H1 (cell line): ENCODE measurements at regions not wholly inside any gene's neighbourhood (a gene's known extent, or its start where the extent isn't known, plus 50 kb on each side); places are given as distances from the start of the nearest gene placed in this dataset.

Experiments
- CTCF ChIA-PET: fragments of 300-600 bp; sonication (Branson Sonifier 250); formaldehyde crosslinking; loops from one replicate; lab custom pipeline; 2021; ENCODE audit not compliant: partially characterized antibody; lab: Charles Lee
- POLR2A ChIA-PET: fragments of 300-600 bp; sonication (Branson Sonifier 250); formaldehyde crosslinking; loops from one replicate; lab custom pipeline; 2021; ENCODE audit warnings: inconsistent platforms; ENCODE audit not compliant: partially characterized antibody; lab: Charles Lee
- DNase-seq, 2 experiments: peaks; one replicate each; pipeline versions ENCODE4 v3.0.0 to v3.0.0-alpha.2; 2010 to 2022; ENCODE audit warnings: low spot score in 2 of 2, low read depth in 1 of 2, mixed read lengths in 1 of 2
- FAIRE-seq: peaks from 2 replicates; lab custom pipeline; 2011; peaks lifted over from hg19 to GRCh38; lab: Jason Lieb, UNC
- H2AFZ ChIP-seq: 2 replicates; pipeline ENCODE4 v1.8.1; 2012; ENCODE audit warnings: low read length, inconsistent platforms
- H2AK5ac ChIP-seq: 2 replicates; pipeline ENCODE4 v1.6.1; 2013; ENCODE audit warnings: low read depth, low read length
- H2BK120ac ChIP-seq: replicated peaks from 2 replicates; pipeline ENCODE3; 2013; ENCODE audit warnings: low read depth, low read length, inconsistent platforms
- H2BK12ac ChIP-seq: 2 replicates; pipeline ENCODE4 v1.6.1; 2013; ENCODE audit warnings: low read depth, low read length
- H2BK15ac ChIP-seq: 2 replicates; pipeline ENCODE4 v1.6.1; 2013; ENCODE audit warnings: low read length
- H2BK20ac ChIP-seq: 2 replicates; pipeline ENCODE4 v1.6.1; 2013; ENCODE audit warnings: low read length
- H2BK5ac ChIP-seq: 2 replicates; pipeline ENCODE4 v1.6.1; 2013; ENCODE audit warnings: low read depth, low read length
- H3K14ac ChIP-seq: 2 replicates; pipeline ENCODE4 v1.6.1; 2013; ENCODE audit warnings: inconsistent platforms; ENCODE audit not compliant: insufficient read length
- H3K18ac ChIP-seq: 2 replicates; pipeline ENCODE4 v1.6.1; 2013; ENCODE audit warnings: low read length; ENCODE audit errors: extremely low read depth
- H3K23ac ChIP-seq: 2 replicates; pipeline ENCODE4 v1.6.1; 2013; ENCODE audit warnings: inconsistent platforms; ENCODE audit not compliant: insufficient read length
- H3K23me2 ChIP-seq: 2 replicates; pipeline ENCODE4 v1.6.1; 2013; ENCODE audit warnings: low read depth, low read length
- H3K27ac ChIP-seq: 2 replicates; pipeline ENCODE4 v1.6.1; 2011; ENCODE audit warnings: low read depth, low read length, inconsistent platforms
- H3K27me3 ChIP-seq, 4 experiments: replicated peaks in 1 of 4; 1 replicate in 1 of 4; 2 replicates in 3 of 4; pipeline versions ENCODE4 v1.6.1 to v1.8.1; 2011 to 2013; ENCODE audit warnings: low read length in 3 of 4, mild to moderate bottlenecking in 3 of 4, inconsistent platforms in 2 of 4, mixed read lengths in 2 of 4, moderate library complexity in 1 of 4; ENCODE audit not compliant: control insufficient read depth in 3 of 4, insufficient read depth in 3 of 4; ENCODE audit errors: extremely low read depth in 1 of 4
- H3K36me3 ChIP-seq, 4 experiments: 2 replicates each; pipeline versions ENCODE4 v1.6.1 to v1.8.1; 2011 to 2013; ENCODE audit warnings: mild to moderate bottlenecking in 4 of 4, low read length in 3 of 4, moderate library complexity in 2 of 4, control low read depth in 1 of 4, inconsistent platforms in 1 of 4; ENCODE audit not compliant: insufficient read depth in 4 of 4, control insufficient read depth in 2 of 4
- H3K4ac ChIP-seq: replicated peaks from 2 replicates; pipeline ENCODE3; 2013; ENCODE audit warnings: low read length, low read depth, mixed read lengths, inconsistent platforms; ENCODE audit not compliant: insufficient read length
- H3K4me1 ChIP-seq, 4 experiments: replicated peaks in 1 of 4; 1 replicate in 1 of 4; 2 replicates in 3 of 4; pipeline versions ENCODE4 v1.6.1 to v1.8.1; 2011 to 2013; ENCODE audit warnings: low read length in 3 of 4, inconsistent platforms in 2 of 4, mixed read lengths in 1 of 4; ENCODE audit not compliant: insufficient read depth in 4 of 4, control insufficient read depth in 3 of 4
- H3K4me2 ChIP-seq, 2 experiments: 2 replicates each; pipeline versions ENCODE4 v1.6.1 to v1.8.1; 2011 to 2013; ENCODE audit warnings: low read depth in 2 of 2, low read length in 2 of 2, control low read depth in 1 of 2, inconsistent platforms in 1 of 2, mild to moderate bottlenecking in 1 of 2; ENCODE audit not compliant: insufficient read depth in 1 of 2
- H3K4me3 ChIP-seq, 4 experiments: fragments of 200-600, 300-600 bp in 1 of 4; sonication (generic), shearing (Covaris generic), sonication (Bioruptor Twin) in 1 of 4; 2 replicates each; pipeline versions ENCODE4 v1.5.1 to v1.8.1; 2011 to 2016; ENCODE audit warnings: low read length in 4 of 4, low read depth in 3 of 4, control low read depth in 2 of 4, inconsistent platforms in 2 of 4, mild to moderate bottlenecking in 2 of 4, mixed read lengths in 1 of 4, moderate library complexity in 1 of 4; ENCODE audit not compliant: insufficient read depth in 2 of 4; ENCODE audit errors: extremely low read depth in 1 of 4
- H3K56ac ChIP-seq: replicated peaks from 2 replicates; pipeline ENCODE3; 2013; ENCODE audit warnings: low read depth, mild to moderate bottlenecking, mixed read lengths, low read length, inconsistent platforms; ENCODE audit not compliant: insufficient read length
- H3K79me1 ChIP-seq: 2 replicates; pipeline ENCODE4 v1.6.1; 2013; ENCODE audit warnings: low read depth, low read length, control low read depth
- H3K79me2 ChIP-seq, 2 experiments: 2 replicates each; pipeline versions ENCODE4 v1.6.1 to v1.8.1; 2012 to 2013; ENCODE audit warnings: low read length in 2 of 2, mild to moderate bottlenecking in 2 of 2, inconsistent platforms in 1 of 2; ENCODE audit not compliant: insufficient read depth in 2 of 2, control insufficient read depth in 1 of 2
- H3K9ac ChIP-seq, 4 experiments: replicated peaks in 1 of 4; 1 replicate in 1 of 4; 2 replicates in 3 of 4; pipeline versions ENCODE4 v1.6.1 to v1.8.1; 2011 to 2013; ENCODE audit warnings: low read depth in 3 of 4, low read length in 3 of 4, control low read depth in 2 of 4, mild to moderate bottlenecking in 2 of 4, moderate library complexity in 2 of 4, inconsistent platforms in 1 of 4; ENCODE audit errors: extremely low read depth in 1 of 4
- H3K9me3 ChIP-seq, 2 experiments: 2 replicates each; pipeline versions ENCODE4 v1.6.1 to v1.8.1; 2012 to 2013; ENCODE audit warnings: mild to moderate bottlenecking in 2 of 2, moderate library complexity in 2 of 2, control low read depth in 1 of 2, inconsistent platforms in 1 of 2, low read depth in 1 of 2, low read length in 1 of 2, mixed read lengths in 1 of 2; ENCODE audit not compliant: insufficient read depth in 2 of 2
- H4K20me1 ChIP-seq, 2 experiments: replicated peaks in 1 of 2; 2 replicates each; pipeline versions ENCODE3 to v1.8.1; 2011 to 2013; ENCODE audit warnings: inconsistent platforms in 2 of 2, low read length in 2 of 2, mild to moderate bottlenecking in 1 of 2; ENCODE audit not compliant: insufficient read depth in 2 of 2, control insufficient read depth in 1 of 2
- H4K5ac ChIP-seq: 2 replicates; pipeline ENCODE4 v1.6.1; 2013; ENCODE audit warnings: low read length, low read depth, mixed read lengths, inconsistent platforms; ENCODE audit not compliant: insufficient read length
- H4K8ac ChIP-seq: 2 replicates; pipeline ENCODE4 v1.8.0; 2013; ENCODE audit warnings: mild to moderate bottlenecking, moderate library complexity, low read length, inconsistent platforms; ENCODE audit not compliant: insufficient read depth; ENCODE audit errors: extremely low read depth
- H4K91ac ChIP-seq: replicated peaks from 2 replicates; pipeline ENCODE3; 2013; ENCODE audit warnings: low read length, mixed read lengths, inconsistent platforms; ENCODE audit not compliant: insufficient read length
- BACH1 ChIP-seq: IDR thresholded peaks from 2 replicates; pipeline ENCODE4 v1.6.1; 2012; ENCODE audit warnings: low read length, improper control_type of control experiment
- JUN ChIP-seq: IDR thresholded peaks from 2 replicates; pipeline ENCODE4 v1.6.1; 2011; ENCODE audit warnings: low read depth, mild to moderate bottlenecking, improper control_type of control experiment, low read length
- TAF7 ChIP-seq: optimal IDR thresholded peaks from 2 replicates; pipeline ENCODE3; 2011; ENCODE audit warnings: low read depth, mild to moderate bottlenecking, inconsistent platforms, low read length, moderate library complexity, borderline replicate concordance
- ZNF274 ChIP-seq: IDR thresholded peaks from 2 replicates; pipeline ENCODE4 v1.7.0; 2012; ENCODE audit warnings: low read length, borderline replicate concordance; ENCODE audit errors: extremely low read depth
- WGBS, 2 experiments: shearing (Covaris generic) in 1 of 2; methylation state at CpG; one replicate each; pipeline versions ENCODE4 v1.1.6 to v1.1.7; 2013 to 2015; ENCODE audit warnings: low lambda C conversion rate in 2 of 2, mixed read lengths in 2 of 2, inconsistent platforms in 1 of 2, low coverage in 1 of 2, missing lambda C conversion rate in 1 of 2; ENCODE audit not compliant: insufficient replicate concordance in 2 of 2, insufficient coverage in 1 of 2, insufficient read length in 1 of 2; ENCODE audit errors: extremely low coverage in 1 of 2, missing lambda C conversion rate in 1 of 2; 5-methylcytosine and 5-hydroxymethylcytosine counted together

DNA sequence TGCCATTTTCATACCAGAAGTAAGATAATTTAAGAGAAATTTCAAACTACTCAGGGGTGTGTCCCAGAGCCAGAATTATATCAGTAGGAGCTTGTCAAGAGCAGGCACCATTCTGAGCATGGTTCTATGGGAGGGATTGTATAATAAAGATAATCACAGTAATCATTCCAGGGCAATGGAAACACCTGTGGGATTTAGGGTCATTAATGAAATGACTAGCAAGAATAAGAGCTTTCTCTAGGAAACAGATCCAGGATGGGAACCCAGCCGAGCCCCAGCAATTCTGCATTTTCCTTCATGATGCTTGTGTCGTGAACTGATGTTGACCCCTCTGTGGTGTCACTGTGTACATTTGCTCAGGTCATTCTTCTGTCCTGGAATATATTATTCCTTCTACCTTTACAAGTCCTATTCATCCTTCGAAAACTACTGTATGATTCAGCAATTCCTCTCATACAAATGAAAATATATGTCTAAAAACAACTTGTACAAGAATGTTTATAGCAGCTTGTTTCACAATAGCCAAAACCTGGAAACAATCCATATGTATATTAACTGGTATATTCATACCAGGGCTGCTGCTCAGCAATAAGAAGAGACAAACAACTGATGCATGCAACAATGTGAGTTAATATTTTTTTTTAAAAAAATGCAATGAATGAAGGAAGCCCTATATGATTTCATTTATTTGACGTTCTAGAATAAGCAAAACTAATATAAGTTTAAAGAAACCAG is 687.8 kb upstream of the KLHL29 start:
- no peaks in the 10 kb centered on the region for H3K79me2 ChIP-seq
- no peak overlapping the region for H3K18ac ChIP-seq
- no peaks in the 10 kb centered on the region for H3K23me2 ChIP-seq
- H3K9me3 ChIP-seq: no peaks in the 10 kb centered on the region
- no peak for DNase-seq
- no peak overlapping the region for H3K27ac ChIP-seq
- no peak for FAIRE-seq
- H2BK120ac ChIP-seq: no peak overlapping the region
- H2BK15ac ChIP-seq: no peak overlapping the region
- H2AFZ ChIP-seq: no peak overlapping the region
- no peak overlapping the region for H3K14ac ChIP-seq
- WGBS, 2 experiments: 94% methylated on average over 4 of the region's 4 CpGs; no CpG with 5 or more reads in 1 of the 2 experiments
- peaks cover 1 to 10% (median 4%) of the 10 kb centered on the region in 4 experiments; a peak in 4 of 7 replicates for H3K4me1 ChIP-seq
- POLR2A ChIA-PET: no interaction called here
- H3K36me3 ChIP-seq: no peaks in the 10 kb centered on the region
- no peak overlapping the region for H3K23ac ChIP-seq
- H2AK5ac ChIP-seq: no peak overlapping the region
- no peak for TF ChIP-seq JUN
- TF ChIP-seq TAF7: no peak
- no peak for TF ChIP-seq ZNF274
- no peak for TF ChIP-seq BACH1
- H3K27me3 ChIP-seq: no peaks in the 10 kb centered on the region
- H3K4me3 ChIP-seq: no peak overlapping the region
- no peak overlapping the region for H2BK12ac ChIP-seq
- H3K56ac ChIP-seq: no peak overlapping the region
- no peak overlapping the region for H3K4ac ChIP-seq
- H2BK5ac ChIP-seq: no peak overlapping the region
- no peak overlapping the region for H2BK20ac ChIP-seq
- H4K20me1 ChIP-seq: no peaks in the 10 kb centered on the region
- no peaks in the 10 kb centered on the region for H3K79me1 ChIP-seq
- no peak overlapping the region for H3K9ac ChIP-seq
- H4K8ac ChIP-seq: no peak overlapping the region
- no peak overlapping the region for H3K4me2 ChIP-seq
- no peak overlapping the region for H4K5ac ChIP-seq
- CTCF ChIA-PET: interaction anchor here (0.8 kb wide), 1 partner anchor 70 kb away, joined by 3 read pairs; no protein-coding TSS in a partner anchor
- H4K91ac ChIP-seq: no peak overlapping the region
